ENCODE measurements at regions not wholly inside any gene's neighbourhood (a gene's known extent, or its start where the extent isn't known, plus 50 kb on each side); places are given as distances from the start of the nearest gene placed in this dataset.

- no peak for DNase-seq
Observed at GRCh38 chr11:71311176-71311925, 59.0 kb upstream of the SHANK2 start.

GRCh38 chr11:71310184-71310583, 57.8 kb upstream of the SHANK2 start:
- DNase-seq: no peak

- no peak for DNase-seq
Observed at GRCh38 chr11:71309611-71310010, 57.2 kb upstream of the SHANK2 start.

- DNase-seq: no peak
Observed at GRCh38 chr11:71309181-71309580, 56.8 kb upstream of the SHANK2 start.

GRCh38 chr11:71307811-71308645, 55.7 kb upstream of the SHANK2 start:
- DNase-seq: no peak

GRCh38 chr11:71305451-71306125, 53.2 kb upstream of the SHANK2 start:
- DNase-seq: no peak

- no peak for DNase-seq
Observed at GRCh38 chr11:71305041-71305440, 52.7 kb upstream of the SHANK2 start.

GRCh38 chr11:71304491-71304890, 52.1 kb upstream of the SHANK2 start:
- DNase-seq: no peak

GRCh38 chr11:71304045-71304444, 51.7 kb upstream of the SHANK2 start:
- DNase-seq: no peak

GRCh38 chr11:71302911-71303310, 50.5 kb upstream of the SHANK2 start:
- DNase-seq: no peak

GRCh38 chr11:71302534-71302909, 50.1 kb upstream of the SHANK2 start:
- DNase-seq: no peak
